ENCODE measurements at regions not wholly inside any gene's neighbourhood (a gene's known extent, or its start where the extent isn't known, plus 50 kb on each side); places are given as distances from the start of the nearest gene placed in this dataset.

GRCh38 chr22:27148055-27148454 is 490.7 kb downstream of the MIAT start:
- Histone ChIP-seq H3K36me3 (no peaks in the 10 kb centered on the region), H3K27ac (no peak overlapping the region), H3K4me1 (peaks cover 15% of the 10 kb centered on the region), H3K27me3 (peaks cover 26% of the 10 kb centered on the region), H3K4me3 (no peak overlapping the region), H3K9me3 (no peaks in the 10 kb centered on the region)
- no peak for TF ChIP-seq CTCF (IDR thresholded peaks at IDR 0.05)
- TF ChIP-seq POLR2A (IDR thresholded peaks at IDR 0.05), result no peak
- WGBS, result 92% methylated on average over 2 of the region's 2 CpGs
- no peak for DNase-seq (ENCODE audit: low spot score in 2 of 2)

- 94% methylated on average over 8 of the region's 8 CpGs for WGBS
- Histone ChIP-seq H3K4me3 (no peak overlapping the region), H3K4me1 (peaks cover 15% of the 10 kb centered on the region), H3K27me3 (peaks cover 20% of the 10 kb centered on the region), H3K27ac (no peak overlapping the region), H3K36me3 (no peaks in the 10 kb centered on the region), H3K9me3 (no peaks in the 10 kb centered on the region)
- no peak for TF ChIP-seq POLR2AphosphoS5 (IDR thresholded peaks at IDR 0.05)
- no peak for DNase-seq (ENCODE audit: low spot score in 2 of 2)
These were observed 491.6 kb downstream of the MIAT start for GRCh38 chr22:27148886-27149470.

GRCh38 chr22:27149921-27150543 is 492.6 kb downstream of the MIAT start:
- Histone ChIP-seq H3K27ac (no peak overlapping the region), H3K4me3 (no peak overlapping the region), H3K27me3 (peaks cover 20% of the 10 kb centered on the region), H3K9me3 (no peaks in the 10 kb centered on the region), H3K36me3 (no peaks in the 10 kb centered on the region), H3K4me1 (peaks cover 15% of the 10 kb centered on the region)
- no peak for DNase-seq (ENCODE audit: low spot score in 2 of 2)
- 18% methylated on average over 12 of the region's 12 CpGs for WGBS
- TF ChIP-seq CTCF (IDR thresholded peaks at IDR 0.05) (no peak), POLR2AphosphoS5 (IDR thresholded peaks at IDR 0.05) (no peak), POLR2A (IDR thresholded peaks at IDR 0.05) (no peak), EP300 (IDR thresholded peaks at IDR 0.05) (no peak)

GRCh38 chr22:27150544-27150941 is 493.2 kb downstream of the MIAT start:
- Histone ChIP-seq H3K27me3 (peaks cover 16% of the 10 kb centered on the region), H3K27ac (no peak overlapping the region), H3K9me3 (no peaks in the 10 kb centered on the region), H3K36me3 (no peaks in the 10 kb centered on the region), H3K4me3 (no peak overlapping the region), H3K4me1 (peaks cover 15% of the 10 kb centered on the region)
- no peak for DNase-seq (ENCODE audit: low spot score in 2 of 2)
- no peak for TF ChIP-seq POLR2A (IDR thresholded peaks at IDR 0.05)
- TF ChIP-seq POLR2AphosphoS5 (IDR thresholded peaks at IDR 0.05), result no peak
- TF ChIP-seq EP300 (IDR thresholded peaks at IDR 0.05), result no peak
- TF ChIP-seq CTCF (IDR thresholded peaks at IDR 0.05), result no peak
- WGBS, result 12% methylated on average over 8 of the region's 8 CpGs

GRCh38 chr22:27151407-27151806 is 494.0 kb downstream of the MIAT start:
- no peak overlapping the region for H3K27ac ChIP-seq
- TF ChIP-seq CTCF (IDR thresholded peaks at IDR 0.05) (no peak), POLR2A (IDR thresholded peaks at IDR 0.05) (no peak), POLR2AphosphoS5 (IDR thresholded peaks at IDR 0.05) (no peak), EP300 (IDR thresholded peaks at IDR 0.05) (no peak)
- H3K36me3 ChIP-seq, result no peaks in the 10 kb centered on the region
- peaks cover 15% of the 10 kb centered on the region for H3K4me1 ChIP-seq
- H3K9me3 ChIP-seq, result no peaks in the 10 kb centered on the region
- peaks cover 16% of the 10 kb centered on the region for H3K27me3 ChIP-seq
- no peak overlapping the region for H3K4me3 ChIP-seq
- no peak for DNase-seq (ENCODE audit: low spot score in 2 of 2)
- WGBS, result 83% methylated on average over 2 of the region's 2 CpGs

- Histone ChIP-seq H3K4me3 (no peak overlapping the region), H3K9me3 (no peaks in the 10 kb centered on the region), H3K4me1 (peaks cover 15% of the 10 kb centered on the region), H3K36me3 (no peaks in the 10 kb centered on the region), H3K27ac (no peak overlapping the region), H3K27me3 (peaks cover 17% of the 10 kb centered on the region)
- WGBS, result 88% methylated on average over 2 of the region's 2 CpGs
- TF ChIP-seq POLR2AphosphoS5 (IDR thresholded peaks at IDR 0.05) (no peak), POLR2A (IDR thresholded peaks at IDR 0.05) (no peak), EP300 (IDR thresholded peaks at IDR 0.05) (no peak), CTCF (IDR thresholded peaks at IDR 0.05) (no peak)
- no peak for DNase-seq (ENCODE audit: low spot score in 2 of 2)
These were observed 494.6 kb downstream of the MIAT start for GRCh38 chr22:27152033-27152432.

Measured in suprapubic skin (tissue), 4 donors.